ENCODE measurements at regions not wholly inside any gene's neighbourhood (a gene's known extent, or its start where the extent isn't known, plus 50 kb on each side); places are given as distances from the start of the nearest gene placed in this dataset.

DNA sequence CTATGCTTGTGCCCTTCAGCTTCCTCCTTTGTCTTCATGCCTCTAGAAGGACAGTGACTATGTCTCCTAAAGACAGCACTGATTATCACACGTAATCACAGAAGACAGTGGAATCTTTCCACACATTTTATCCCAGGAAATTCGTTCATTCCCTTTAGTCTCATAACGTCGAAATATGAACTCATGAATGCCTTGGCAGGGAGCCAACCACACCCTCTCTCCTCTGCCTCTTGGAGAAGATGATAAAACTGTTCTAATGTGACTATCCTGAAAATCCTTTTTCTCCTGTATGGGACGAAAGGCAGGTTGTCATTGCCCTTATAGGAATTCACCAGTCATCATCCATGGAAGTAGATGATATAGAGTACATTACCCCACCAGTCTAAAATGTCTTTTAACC is 726.6 kb upstream of the FANCL start (continued):
- no peak for TF ChIP-seq TSHZ2 (CRISPR knock-in tag; IDR thresholded peaks at IDR 0.05)
- no peak for TF ChIP-seq ZFP30 (CRISPR knock-in tag; IDR thresholded peaks at IDR 0.05)
- TF ChIP-seq ZNF70 (CRISPR knock-in tag; IDR thresholded peaks at IDR 0.05) = no peak
- no peak for TF ChIP-seq RARB (CRISPR knock-in tag; IDR thresholded peaks at IDR 0.05)
- no peak for TF ChIP-seq ZNF565 (CRISPR knock-in tag; conservative IDR thresholded peaks at IDR 0.05; ENCODE audit: low read depth)
- no peak for TF ChIP-seq OSR1 (CRISPR knock-in tag; IDR thresholded peaks at IDR 0.05)
- TF ChIP-seq CSDC2 (CRISPR knock-in tag; IDR thresholded peaks at IDR 0.05) = no peak
- TF ChIP-seq, protein P1, sequence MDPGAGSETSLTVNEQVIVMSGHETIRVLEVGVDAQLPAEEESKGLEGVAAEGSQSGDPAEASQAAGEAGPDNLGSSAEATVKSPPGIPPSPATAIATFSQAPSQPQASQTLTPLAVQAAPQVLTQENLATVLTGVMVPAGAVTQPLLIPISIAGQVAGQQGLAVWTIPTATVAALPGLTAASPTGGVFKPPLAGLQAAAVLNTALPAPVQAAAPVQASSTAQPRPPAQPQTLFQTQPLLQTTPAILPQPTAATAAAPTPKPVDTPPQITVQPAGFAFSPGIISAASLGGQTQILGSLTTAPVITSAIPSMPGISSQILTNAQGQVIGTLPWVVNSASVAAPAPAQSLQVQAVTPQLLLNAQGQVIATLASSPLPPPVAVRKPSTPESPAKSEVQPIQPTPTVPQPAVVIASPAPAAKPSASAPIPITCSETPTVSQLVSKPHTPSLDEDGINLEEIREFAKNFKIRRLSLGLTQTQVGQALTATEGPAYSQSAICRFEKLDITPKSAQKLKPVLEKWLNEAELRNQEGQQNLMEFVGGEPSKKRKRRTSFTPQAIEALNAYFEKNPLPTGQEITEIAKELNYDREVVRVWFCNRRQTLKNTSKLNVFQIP (CRISPR knock-in tag; IDR thresholded peaks at IDR 0.05; ENCODE audit: borderline replicate concordance, low read depth) = no peak
- TF ChIP-seq PPARA (CRISPR knock-in tag; IDR thresholded peaks at IDR 0.05; ENCODE audit: borderline replicate concordance) = no peak
- no peak for TF ChIP-seq GLIS3 (CRISPR knock-in tag; IDR thresholded peaks at IDR 0.05)
- TF ChIP-seq ZFP3 (CRISPR knock-in tag; IDR thresholded peaks at IDR 0.05) = no peak
- TF ChIP-seq TCF4 (CRISPR knock-in tag; IDR thresholded peaks at IDR 0.05; ENCODE audit: borderline replicate concordance) = no peak

DNA sequence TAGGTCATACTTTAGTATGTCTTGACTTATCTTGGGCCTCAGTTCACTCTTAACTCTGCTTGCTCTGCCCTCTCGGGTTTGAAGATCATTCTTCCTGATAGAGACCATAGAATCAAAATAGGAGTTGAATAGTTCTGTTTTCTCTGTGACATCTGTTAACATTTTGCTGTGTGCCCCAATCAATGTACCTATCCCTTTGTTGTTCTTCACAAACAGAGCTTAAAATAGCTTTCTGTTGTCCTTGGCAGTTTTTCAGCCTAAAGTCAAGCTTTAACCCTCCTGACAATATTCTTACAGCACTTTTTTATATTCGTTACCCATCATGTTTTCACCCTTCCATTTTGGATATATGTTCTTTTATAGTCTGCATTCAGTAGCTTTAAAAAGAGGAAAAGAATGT is 724.5 kb upstream of the FANCL start:
- no peak for ATAC-seq
- TF ChIP-seq ISL1 (CRISPR knock-in tag; IDR thresholded peaks at IDR 0.05) (no peak), PPARA (CRISPR knock-in tag; IDR thresholded peaks at IDR 0.05; ENCODE audit: borderline replicate concordance) (no peak), CSDC2 (CRISPR knock-in tag; IDR thresholded peaks at IDR 0.05) (no peak), RARB (CRISPR knock-in tag; IDR thresholded peaks at IDR 0.05) (no peak), ESRRG (CRISPR knock-in tag; IDR thresholded peaks at IDR 0.05) (no peak), ZFP30 (CRISPR knock-in tag; IDR thresholded peaks at IDR 0.05) (no peak), TSHZ2 (CRISPR knock-in tag; IDR thresholded peaks at IDR 0.05) (no peak), SNAI2 (CRISPR knock-in tag; IDR thresholded peaks at IDR 0.05) (no peak), CREB5 (CRISPR knock-in tag; IDR thresholded peaks at IDR 0.05; ENCODE audit: low read depth) (no peak), ZC3H10 (CRISPR knock-in tag; IDR thresholded peaks at IDR 0.05) (no peak), ARNTL (CRISPR knock-in tag; IDR thresholded peaks at IDR 0.05; ENCODE audit: borderline replicate concordance, low read depth) (no peak), TCF4 (CRISPR knock-in tag; IDR thresholded peaks at IDR 0.05; ENCODE audit: borderline replicate concordance) (no peak), OSR1 (CRISPR knock-in tag; IDR thresholded peaks at IDR 0.05) (no peak), ZNF8 (CRISPR knock-in tag; IDR thresholded peaks at IDR 0.05) (no peak), TOX (CRISPR knock-in tag; IDR thresholded peaks at IDR 0.05; ENCODE audit: borderline replicate concordance) (no peak)
- TF ChIP-seq, protein P2, sequence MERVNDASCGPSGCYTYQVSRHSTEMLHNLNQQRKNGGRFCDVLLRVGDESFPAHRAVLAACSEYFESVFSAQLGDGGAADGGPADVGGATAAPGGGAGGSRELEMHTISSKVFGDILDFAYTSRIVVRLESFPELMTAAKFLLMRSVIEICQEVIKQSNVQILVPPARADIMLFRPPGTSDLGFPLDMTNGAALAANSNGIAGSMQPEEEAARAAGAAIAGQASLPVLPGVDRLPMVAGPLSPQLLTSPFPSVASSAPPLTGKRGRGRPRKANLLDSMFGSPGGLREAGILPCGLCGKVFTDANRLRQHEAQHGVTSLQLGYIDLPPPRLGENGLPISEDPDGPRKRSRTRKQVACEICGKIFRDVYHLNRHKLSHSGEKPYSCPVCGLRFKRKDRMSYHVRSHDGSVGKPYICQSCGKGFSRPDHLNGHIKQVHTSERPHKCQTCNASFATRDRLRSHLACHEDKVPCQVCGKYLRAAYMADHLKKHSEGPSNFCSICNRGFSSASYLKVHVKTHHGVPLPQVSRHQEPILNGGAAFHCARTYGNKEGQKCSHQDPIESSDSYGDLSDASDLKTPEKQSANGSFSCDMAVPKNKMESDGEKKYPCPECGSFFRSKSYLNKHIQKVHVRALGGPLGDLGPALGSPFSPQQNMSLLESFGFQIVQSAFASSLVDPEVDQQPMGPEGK (CRISPR knock-in tag; IDR thresholded peaks at IDR 0.05; ENCODE audit: borderline replicate concordance) = no peak
